ENCODE measurements at regions not wholly inside any gene's neighbourhood (a gene's known extent, or its start where the extent isn't known, plus 50 kb on each side); places are given as distances from the start of the nearest gene placed in this dataset.

- TF ChIP-seq CTCF (IDR thresholded peaks at IDR 0.05) (no peak), POLR2AphosphoS5 (IDR thresholded peaks at IDR 0.05) (no peak), POLR2A (IDR thresholded peaks at IDR 0.05) (no peak)
Measured at GRCh38 chr5:104612005-104612404, 1049.4 kb upstream of the NUDT12 start.

Data from stomach (tissue), 4 donors.